Progenitor cell of endocrine pancreas (in vitro differentiated cells): ENCODE measurements at regions not wholly inside any gene's neighbourhood (a gene's known extent, or its start where the extent isn't known, plus 50 kb on each side); places are given as distances from the start of the nearest gene placed in this dataset.

Source experiments
- DNase-seq: peaks from one replicate; pipeline ENCODE4 v3.0.0; 2021; ENCODE audit warnings: low spot score; ENCODE audit not compliant: unreplicated experiment
- H3K27ac Mint-ChIP-seq: 2 replicates; pipeline ENCODE4 v1.8.0; 2021; ENCODE audit warnings: mild to moderate bottlenecking, moderate library complexity, mixed read lengths
- H3K27me3 Mint-ChIP-seq: 2 replicates; pipeline ENCODE4 v1.8.0; 2021; ENCODE audit warnings: mixed read lengths
- H3K36me3 Mint-ChIP-seq: 2 replicates; pipeline ENCODE4 v1.8.0; 2022; ENCODE audit warnings: mixed read lengths; ENCODE audit not compliant: insufficient read depth
- H3K4me1 Mint-ChIP-seq: 2 replicates; pipeline ENCODE4 v1.8.0; 2021; ENCODE audit warnings: low read depth, mixed read lengths
- H3K4me3 Mint-ChIP-seq: 2 replicates; pipeline ENCODE4 v1.8.0; 2021; ENCODE audit warnings: low read depth, mild to moderate bottlenecking, moderate library complexity, mixed read lengths
- H3K9me3 Mint-ChIP-seq: 2 replicates; pipeline ENCODE4 v1.8.0; 2021; ENCODE audit warnings: low read depth, mixed read lengths
- CTCF ChIP-seq: fragments of 200-600 bp; sonication (generic); IDR thresholded peaks from one replicate; pipeline ENCODE4 v1.5.0; 2021; ENCODE audit warnings: antibody characterized with exemption, mild to moderate bottlenecking; ENCODE audit not compliant: unreplicated experiment

- no peak overlapping the region for H3K27ac Mint-ChIP-seq
- H3K4me3 Mint-ChIP-seq, result no peak overlapping the region
- H3K9me3 Mint-ChIP-seq, result peaks cover 24% of the 10 kb centered on the region
- peaks cover 15% of the 10 kb centered on the region for H3K27me3 Mint-ChIP-seq
- H3K4me1 Mint-ChIP-seq, result peaks cover 2% of the 10 kb centered on the region
- no peak for DNase-seq
- TF ChIP-seq CTCF, result no peak
- H3K36me3 Mint-ChIP-seq, result peaks cover 4% of the 10 kb centered on the region
Observed at GRCh38 chr1:38275960-38276359, 229.4 kb upstream of the POU3F1 start.

DNA sequence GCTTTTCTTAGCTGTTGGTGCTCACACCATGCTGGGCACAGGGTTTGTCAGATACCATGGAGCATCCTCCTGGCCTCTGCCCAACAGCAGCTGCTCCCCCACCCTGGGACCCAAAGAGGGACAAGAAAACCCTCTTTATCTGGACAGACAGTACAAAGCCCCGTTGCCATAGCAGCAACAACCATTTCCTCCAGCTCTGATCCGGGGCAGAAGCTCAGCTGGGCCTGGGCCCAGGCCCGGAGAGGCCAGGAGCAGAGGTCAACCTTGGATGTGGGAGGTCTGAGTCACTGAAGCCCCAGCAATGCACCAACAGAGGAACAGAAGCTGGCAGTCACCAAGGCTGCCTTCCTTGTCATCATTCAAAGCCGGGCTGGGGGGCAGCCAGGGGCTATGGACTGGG, 228.4 kb upstream of the POU3F1 start:
- H3K4me3 Mint-ChIP-seq, result no peak overlapping the region
- H3K9me3 Mint-ChIP-seq, result peaks cover 23% of the 10 kb centered on the region
- peaks cover 19% of the 10 kb centered on the region for H3K27me3 Mint-ChIP-seq
- H3K36me3 Mint-ChIP-seq, result peaks cover 4% of the 10 kb centered on the region
- no peak for DNase-seq
- H3K4me1 Mint-ChIP-seq, result peaks cover 10% of the 10 kb centered on the region
- no peak for TF ChIP-seq CTCF
- H3K27ac Mint-ChIP-seq, result no peak overlapping the region

- H3K27ac Mint-ChIP-seq, result no peak overlapping the region
- no peak for TF ChIP-seq CTCF
- H3K4me1 Mint-ChIP-seq, result peaks cover 10% of the 10 kb centered on the region
- H3K9me3 Mint-ChIP-seq, result peaks cover 9% of the 10 kb centered on the region
- peaks cover 26% of the 10 kb centered on the region for H3K27me3 Mint-ChIP-seq
- no peak overlapping the region for H3K4me3 Mint-ChIP-seq
- DNase-seq, result no peak
- H3K36me3 Mint-ChIP-seq, result no peaks in the 10 kb centered on the region
Observed at GRCh38 chr1:38273196-38273804, 226.7 kb upstream of the POU3F1 start.

DNA sequence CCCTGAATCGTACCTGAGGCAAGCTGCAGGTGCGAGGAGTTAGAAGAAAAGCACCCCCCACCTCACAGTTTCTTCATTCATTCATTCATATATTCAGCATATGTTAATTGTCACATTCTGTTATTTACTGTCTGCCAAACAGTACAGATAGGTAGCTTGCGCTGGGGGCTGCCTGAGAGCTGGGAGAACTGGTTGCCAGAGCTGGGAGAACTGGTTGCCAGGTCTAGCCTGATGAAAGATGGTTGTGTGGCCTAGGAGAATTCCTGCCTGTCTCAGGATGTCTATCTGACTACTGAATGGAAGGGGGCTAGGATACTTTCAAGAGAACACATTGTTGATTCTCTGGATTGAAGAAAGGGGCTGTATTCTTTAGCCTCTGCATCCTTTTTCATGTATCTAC, 225.9 kb upstream of the POU3F1 start:
- no peak for TF ChIP-seq CTCF
- Mint-ChIP-seq H3K36me3 (no peaks in the 10 kb centered on the region), H3K9me3 (peaks cover 4% of the 10 kb centered on the region), H3K4me1 (peaks cover 11% of the 10 kb centered on the region), H3K4me3 (no peak overlapping the region), H3K27ac (no peak overlapping the region), H3K27me3 (peaks cover 30% of the 10 kb centered on the region)
- DNase-seq, result no peak

DNA sequence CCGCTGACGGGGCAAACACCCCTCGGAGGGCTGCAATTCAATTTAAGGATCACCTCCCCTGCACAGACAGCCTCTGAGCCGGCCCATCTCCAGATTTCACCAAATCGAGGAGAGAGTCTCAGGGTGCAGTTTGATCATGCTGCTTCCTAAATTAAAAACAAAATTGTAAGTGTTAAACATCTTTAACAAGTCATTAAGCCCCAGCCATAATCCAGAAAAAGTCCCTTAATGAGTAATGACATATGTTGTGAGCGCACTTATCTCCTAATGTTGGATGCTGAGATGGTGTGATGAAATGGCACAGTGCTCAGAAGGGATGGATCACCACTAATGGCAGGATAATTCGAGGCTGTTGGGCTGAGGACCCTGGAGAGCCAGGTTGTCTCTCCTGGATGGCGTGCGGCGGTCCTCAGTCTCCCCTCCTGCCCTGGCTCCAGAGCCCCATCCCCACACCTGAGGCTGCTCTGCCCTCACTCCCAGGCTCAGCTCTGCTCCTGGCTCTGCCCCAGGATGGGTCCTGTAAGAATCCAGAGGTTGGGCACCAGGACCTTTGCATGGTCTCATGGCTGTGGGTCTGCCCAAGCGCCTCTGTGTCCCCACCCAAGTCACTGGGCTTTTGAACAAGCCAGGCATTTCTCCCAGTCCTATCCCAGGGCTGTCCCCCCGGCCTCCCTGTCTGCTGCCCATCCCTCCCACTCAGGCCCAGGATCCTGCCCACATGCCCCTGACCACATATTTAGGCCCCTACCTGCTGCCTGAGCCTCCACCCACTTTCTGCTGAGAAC, 224.4 kb upstream of the POU3F1 start:
- TF ChIP-seq CTCF, result no peak
- no peak for DNase-seq
- no peak overlapping the region for H3K4me3 Mint-ChIP-seq
- no peak overlapping the region for H3K27ac Mint-ChIP-seq
- peaks cover 30% of the 10 kb centered on the region for H3K27me3 Mint-ChIP-seq
- no peaks in the 10 kb centered on the region for H3K9me3 Mint-ChIP-seq
- peaks cover 18% of the 10 kb centered on the region for H3K4me1 Mint-ChIP-seq
- no peaks in the 10 kb centered on the region for H3K36me3 Mint-ChIP-seq
